Activated CD8-positive, alpha-beta memory T cell treated with anti-CD3 and anti-CD28 coated beads for 36 hours (primary cell): ENCODE measurements at regions not wholly inside any gene's neighbourhood (a gene's known extent, or its start where the extent isn't known, plus 50 kb on each side); places are given as distances from the start of the nearest gene placed in this dataset.
"Not testable (repeated sequence)": the region's sequence is repeated elsewhere in the genome, so short reads cannot be mapped to it uniquely, and the experiment has no call there.

ENCODE experiments used
- CTCF ChIA-PET: fragments of 350-600 bp; sonication (Branson Sonifier 250); formaldehyde crosslinking; loops from one replicate; lab custom pipeline; 2021; ENCODE audit warnings: antibody characterized with exemption; lab: Charles Lee
- POLR2A ChIA-PET: fragments of 350-600 bp; sonication (Branson Sonifier 250); formaldehyde crosslinking; loops from one replicate; lab custom pipeline; 2021; ENCODE audit warnings: antibody characterized with exemption; lab: Charles Lee

DNA sequence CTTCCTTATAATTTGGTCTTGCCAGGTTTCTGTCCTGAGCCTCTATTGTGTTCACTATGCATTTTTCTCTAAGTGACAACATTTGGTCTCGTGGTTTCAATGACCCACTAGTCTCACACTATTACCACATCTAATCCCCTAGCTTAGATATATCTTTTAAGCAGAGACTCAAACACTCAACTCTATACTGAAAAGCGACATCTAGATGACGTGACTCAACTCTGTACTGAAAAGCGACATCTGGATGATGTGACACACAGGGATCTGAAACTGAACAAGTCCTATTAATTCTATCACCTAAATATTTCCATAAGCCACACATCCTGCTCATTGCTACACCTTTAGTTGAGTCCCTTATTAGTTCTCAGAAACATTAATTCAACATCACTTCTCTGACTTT is 141.7 kb upstream of the MBNL1 start:
- CTCF ChIA-PET, result interaction anchor here (1.2 kb wide), 1 partner anchor 57 kb away, joined by 6 read pairs; no protein-coding TSS in a partner anchor
- POLR2A ChIA-PET, result no interaction called here

DNA sequence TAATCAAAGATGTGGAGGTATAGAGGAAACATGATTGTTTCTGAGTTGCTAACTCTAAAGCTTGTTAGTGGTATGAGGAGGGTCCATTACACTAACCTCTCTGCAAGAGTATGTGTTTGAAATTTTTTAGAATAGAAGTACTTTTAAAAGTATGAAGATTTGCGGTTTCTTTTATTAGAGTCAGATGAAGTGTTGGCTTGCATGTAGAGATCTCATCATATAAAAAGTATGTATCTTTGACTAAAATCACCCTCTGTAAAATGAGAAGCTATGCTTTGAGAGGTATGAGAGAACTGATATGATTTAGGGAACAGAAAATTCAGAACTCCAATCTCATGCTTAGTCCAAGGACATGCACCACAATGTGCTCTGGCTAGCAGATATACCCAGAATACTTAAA is 140.4 kb upstream of the MBNL1 start:
- ChIA-PET POLR2A (no interaction called here), CTCF (no interaction called here)

DNA sequence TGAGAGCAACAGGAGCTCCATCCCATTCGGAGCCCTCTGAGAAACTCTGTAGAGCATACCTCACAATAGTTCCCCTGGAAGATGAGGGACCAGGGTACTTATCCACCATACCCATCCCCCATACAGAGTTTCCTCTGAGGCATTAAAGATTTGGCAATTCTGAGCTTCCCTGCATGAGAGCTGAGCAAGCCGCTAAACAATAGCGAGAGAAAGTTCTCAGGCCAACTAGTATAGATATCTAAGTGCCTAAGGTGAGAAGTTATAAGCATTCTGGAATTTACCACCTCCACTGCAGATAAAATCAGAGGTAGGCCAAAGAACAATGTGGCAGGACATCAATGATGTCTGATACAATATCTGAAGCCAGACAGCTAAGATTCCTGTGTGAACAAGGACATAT is 129.1 kb upstream of the MBNL1 start:
- ChIA-PET POLR2A (no interaction called here), CTCF (no interaction called here)

DNA sequence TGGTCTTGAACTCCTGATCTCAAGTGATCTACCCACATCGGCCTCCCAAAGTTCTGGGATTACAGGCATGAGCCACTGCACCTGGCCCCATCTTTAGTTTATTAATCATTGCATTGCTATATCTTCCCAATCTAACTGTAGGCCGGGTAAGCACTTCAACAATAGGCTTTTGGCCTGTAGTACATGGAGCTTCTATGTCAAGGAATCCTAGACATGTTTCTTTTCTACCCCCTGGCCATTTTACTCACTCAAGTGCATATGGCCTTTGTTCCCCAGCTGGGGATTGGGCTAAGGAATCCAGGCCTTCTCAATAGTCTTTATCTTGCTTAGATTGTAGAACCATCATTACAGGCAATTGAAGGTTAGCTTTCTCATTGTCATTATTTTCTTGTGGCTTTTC is 122.3 kb upstream of the MBNL1 start:
- ChIA-PET CTCF (no interaction called here), POLR2A (interaction anchor here (0.5 kb wide), 1 partner anchor 122 kb away, joined by 3 read pairs; the partner anchor contains the start of gene MBNL1)

DNA sequence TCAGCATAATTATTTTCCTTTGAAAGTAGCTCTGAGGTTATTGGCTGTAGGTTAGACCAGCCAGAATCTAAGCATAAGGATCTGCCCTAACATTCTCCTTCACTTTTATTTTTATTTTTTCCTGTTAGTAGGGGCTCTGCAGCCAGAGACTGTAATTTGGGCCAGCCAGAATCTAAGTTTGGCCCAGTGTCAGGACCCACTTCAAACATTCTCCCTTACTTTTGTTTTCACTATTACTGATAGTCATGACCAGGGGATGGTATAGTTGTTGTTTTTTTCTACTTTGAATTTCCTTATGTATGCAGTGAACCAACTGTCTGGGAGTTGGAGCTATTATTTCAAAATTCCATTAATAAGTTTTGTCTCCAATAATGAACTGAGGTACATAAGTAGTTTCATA is 121.0 kb upstream of the MBNL1 start:
- ChIA-PET POLR2A (no interaction called here), CTCF (no interaction called here)

DNA sequence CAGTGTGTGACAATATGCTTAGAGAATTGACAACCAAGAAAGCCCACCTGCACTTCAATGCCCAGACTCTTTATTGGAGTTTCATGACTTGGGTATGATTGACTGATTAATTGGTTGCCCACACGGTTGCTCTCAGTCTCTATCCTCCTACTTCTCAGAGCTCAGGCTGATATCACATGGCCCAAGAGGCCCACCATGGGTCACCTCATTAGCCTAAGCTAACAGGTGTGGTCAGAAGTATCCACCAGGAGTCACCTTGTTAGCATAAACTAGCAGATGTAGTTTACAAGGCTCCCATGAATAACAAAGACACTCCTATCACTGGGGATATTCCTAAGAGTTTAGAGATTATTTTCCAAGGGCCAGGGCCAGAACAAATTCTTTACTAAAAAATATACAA is 120.2 kb upstream of the MBNL1 start:
- POLR2A ChIA-PET, result no interaction called here

DNA sequence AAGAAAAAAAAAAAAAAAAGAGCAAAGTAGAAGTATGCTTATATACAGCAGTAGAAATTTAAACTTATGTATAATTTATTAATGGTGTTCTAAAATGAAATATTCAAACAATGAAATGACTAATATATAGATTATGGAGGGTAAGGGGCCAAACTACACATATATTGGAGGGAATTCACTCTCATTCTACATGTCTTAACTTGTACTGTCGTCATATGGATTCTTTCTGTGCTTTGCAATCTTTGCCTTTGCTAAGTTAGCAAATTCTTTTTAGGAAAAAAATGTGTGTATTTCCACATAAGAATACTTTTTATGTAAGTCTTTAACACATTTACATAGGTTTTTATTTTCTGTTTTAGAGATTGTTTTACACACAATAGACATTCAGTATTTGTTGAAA is 118.9 kb upstream of the MBNL1 start:
- ChIA-PET POLR2A (no interaction called here), CTCF (no interaction called here)

More for the DNA sequence above, 120.2 kb upstream of the MBNL1 start:
- CTCF ChIA-PET, result no interaction called here

DNA sequence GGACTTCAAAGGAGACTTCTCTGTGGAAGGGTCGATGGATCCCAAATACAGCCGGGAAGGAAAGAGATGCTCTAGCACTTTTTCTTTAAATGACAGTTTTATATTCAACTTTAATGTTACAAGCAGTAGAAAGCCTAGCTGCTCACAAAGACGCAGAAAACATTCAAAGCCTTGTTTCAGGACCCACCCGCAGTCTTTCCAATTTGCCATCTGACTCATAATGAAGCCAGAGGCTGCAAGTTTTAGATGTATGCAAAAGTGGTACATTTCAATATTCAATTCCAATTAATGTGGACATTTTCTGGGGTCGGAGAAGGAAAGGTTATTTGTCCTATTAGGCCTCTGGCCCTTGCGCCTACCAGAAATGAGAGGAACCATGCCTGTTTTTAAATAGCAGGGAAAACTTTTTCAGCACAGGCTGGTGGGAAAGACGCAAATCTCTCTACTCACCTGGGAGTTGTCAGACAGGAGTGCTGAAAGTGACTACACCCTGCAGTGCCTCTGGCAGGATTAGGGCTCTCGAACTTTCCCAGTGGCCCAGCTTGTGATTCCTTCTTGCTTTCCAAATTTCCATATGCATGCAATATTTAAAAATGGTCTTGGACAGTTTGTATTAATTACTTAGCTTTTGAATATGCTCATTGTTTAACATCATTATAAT is 117.4 kb upstream of the MBNL1 start:
- CTCF ChIA-PET, result no interaction called here
- POLR2A ChIA-PET, result no interaction called here

DNA sequence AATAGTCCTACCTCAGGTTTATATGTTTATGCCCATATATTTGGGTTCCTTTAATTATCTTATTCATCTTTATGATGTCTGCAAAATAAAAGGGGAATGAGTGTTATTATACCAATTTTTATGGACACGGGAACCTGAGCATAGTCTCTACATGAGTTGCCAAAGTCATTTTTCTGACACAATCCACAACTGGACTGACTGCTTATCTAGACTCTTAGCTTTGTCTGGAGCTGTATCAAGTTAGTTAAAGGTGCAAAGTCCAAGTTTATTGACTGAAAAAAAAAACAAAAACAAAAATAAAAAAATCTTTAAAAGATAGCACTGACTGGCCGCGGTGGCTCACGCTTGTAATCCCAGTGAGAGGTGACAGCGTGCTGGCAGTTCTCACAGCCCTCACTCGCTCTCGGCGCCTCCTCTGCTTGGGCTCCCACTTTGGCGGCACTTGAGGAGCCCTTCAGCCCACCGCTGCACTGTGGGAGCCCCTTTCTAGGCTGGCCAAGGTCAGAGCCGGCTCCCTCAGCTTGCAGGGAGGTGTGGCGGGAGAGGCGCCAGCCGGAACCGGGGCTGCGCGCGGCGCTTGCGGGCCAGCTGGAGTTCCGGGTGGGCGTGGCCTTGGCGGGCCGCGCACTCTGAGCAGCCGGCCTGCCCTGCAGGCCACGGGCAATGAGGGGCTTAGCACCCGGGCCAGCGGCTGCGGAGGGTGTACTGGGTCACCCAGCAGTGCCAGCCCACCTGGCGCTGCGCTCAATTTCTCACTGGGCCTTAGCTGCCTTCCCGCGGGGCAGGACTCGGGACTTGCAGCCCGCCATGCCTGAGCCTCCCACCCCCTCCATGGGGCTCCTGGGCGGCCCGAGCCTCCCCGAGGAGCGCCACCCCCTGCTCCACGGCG is 116.6 kb upstream of the MBNL1 start:
- CTCF ChIA-PET, POLR2A ChIA-PET: not testable (repeated sequence)

DNA sequence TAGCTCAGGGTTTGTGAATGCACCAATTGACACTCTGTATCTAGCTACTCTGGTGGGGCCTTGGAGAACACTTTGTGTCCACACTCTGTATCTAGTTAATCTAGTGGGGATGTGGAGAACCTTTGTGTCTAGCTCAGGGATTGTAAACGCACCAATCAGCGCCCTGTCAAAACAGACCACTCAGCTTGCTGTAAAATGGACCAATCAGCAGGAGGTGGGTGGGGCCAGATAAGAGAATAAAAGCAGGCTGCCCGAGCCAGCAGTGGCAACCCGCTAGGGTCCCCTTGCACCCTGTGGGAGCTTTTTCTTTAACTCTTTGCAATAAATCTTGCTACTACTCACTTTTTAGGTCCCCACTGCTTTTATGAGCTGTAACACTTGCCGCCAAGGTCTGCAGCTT is 115.6 kb upstream of the MBNL1 start:
- POLR2A ChIA-PET, CTCF ChIA-PET: not testable (repeated sequence)

DNA sequence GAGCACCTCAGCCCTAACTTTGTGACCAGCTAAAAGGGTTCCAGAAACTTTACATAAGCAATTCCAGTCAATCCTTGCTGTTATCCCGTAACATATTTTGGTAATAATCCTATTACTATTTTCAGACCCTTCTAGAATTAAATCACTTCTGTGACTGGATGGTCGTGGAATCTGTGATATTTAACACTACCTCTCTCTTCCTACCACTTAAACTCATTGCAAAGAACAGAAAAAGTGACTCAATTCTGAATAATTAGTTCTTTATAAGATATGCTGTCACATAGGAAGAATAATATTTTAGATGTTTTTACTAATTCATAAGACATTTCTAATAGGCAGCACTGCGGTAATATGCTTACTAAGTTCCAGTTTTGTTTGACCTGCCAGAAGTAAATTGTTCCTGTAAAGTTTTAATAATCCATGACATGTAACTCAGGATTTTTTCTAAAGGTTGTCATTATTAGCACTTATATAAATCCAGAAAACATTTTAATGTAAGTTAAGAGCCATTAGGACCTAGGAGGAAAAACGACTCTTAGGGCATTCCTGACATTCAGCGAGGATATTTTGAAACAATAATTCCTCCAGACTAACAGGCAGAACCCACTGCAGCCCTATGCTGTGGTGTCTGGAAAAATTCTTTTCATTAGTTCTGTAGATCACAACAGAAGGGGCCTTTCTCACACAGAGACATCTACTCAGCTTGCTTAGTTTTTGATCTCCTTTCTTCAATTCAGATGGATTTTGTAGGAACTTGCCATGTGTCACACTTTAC is 113.3 kb upstream of the MBNL1 start:
- POLR2A ChIA-PET, result no interaction called here

DNA sequence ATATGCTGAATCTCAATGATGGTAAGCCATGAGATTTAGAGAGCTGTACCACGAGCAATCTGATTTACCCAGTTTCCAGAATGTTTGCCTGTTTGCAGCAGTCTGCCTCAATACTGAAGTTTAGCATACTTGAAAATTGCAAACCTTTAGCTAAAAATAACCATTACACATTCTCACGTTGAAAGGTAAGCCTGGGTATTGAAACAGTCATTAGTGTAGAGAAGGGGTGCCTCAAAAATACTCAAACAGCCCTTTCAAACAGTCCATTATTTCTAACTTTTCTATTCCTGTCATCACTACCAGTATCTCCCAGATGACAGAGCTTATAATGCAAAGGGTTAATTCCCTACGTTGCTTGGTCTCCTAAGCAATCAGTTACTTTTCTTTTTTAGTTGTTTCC is 111.8 kb upstream of the MBNL1 start:
- CTCF ChIA-PET, result no interaction called here
- POLR2A ChIA-PET, result interaction anchor here (0.5 kb wide), 1 partner anchor 327 kb away, joined by 3 read pairs; no protein-coding TSS in a partner anchor

More for the DNA sequence above, 113.3 kb upstream of the MBNL1 start:
- CTCF ChIA-PET, result no interaction called here

DNA sequence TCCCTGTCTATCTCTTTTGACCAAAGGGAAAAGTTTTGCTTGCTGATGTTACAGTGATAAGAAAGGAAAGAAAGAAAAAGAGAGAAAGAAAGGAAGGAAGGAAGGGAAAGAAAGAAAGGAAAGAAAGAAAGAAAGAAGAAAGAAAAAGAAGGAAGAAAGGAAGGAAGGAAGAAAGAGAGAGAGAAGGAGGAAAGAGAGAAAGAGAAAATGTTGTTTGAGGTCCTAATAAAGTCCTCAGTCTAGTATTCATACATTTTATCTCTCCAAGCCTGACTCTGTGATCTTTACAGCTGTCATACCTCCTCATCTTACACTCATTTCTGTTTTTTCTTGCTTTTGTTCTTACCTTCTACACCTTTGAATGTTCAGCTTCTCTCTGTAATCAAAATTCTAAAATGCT is 111.4 kb upstream of the MBNL1 start:
- POLR2A ChIA-PET, result interaction anchor here (0.5 kb wide), 1 partner anchor 326 kb away, joined by 3 read pairs; no protein-coding TSS in a partner anchor
- CTCF ChIA-PET, result no interaction called here

DNA sequence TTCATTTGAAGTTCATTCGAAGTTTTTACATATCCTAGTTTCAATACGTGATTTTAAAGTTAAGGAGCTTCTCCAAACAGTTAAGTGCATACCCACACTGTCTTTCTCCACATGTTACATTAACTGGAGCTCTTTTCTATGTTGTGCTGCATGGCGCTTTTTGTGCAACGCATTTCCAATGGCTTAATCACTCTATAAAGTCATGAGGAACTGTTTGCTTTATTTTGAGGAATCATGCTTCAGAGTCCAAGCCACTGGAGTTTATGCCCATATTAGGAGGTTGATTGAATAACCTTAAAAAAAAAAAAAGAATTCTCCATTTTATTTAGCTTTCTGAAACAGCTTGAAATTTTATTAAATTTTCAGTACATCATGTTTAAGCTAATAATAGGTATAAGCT is 109.4 kb upstream of the MBNL1 start:
- CTCF ChIA-PET, result no interaction called here
- POLR2A ChIA-PET, result no interaction called here

DNA sequence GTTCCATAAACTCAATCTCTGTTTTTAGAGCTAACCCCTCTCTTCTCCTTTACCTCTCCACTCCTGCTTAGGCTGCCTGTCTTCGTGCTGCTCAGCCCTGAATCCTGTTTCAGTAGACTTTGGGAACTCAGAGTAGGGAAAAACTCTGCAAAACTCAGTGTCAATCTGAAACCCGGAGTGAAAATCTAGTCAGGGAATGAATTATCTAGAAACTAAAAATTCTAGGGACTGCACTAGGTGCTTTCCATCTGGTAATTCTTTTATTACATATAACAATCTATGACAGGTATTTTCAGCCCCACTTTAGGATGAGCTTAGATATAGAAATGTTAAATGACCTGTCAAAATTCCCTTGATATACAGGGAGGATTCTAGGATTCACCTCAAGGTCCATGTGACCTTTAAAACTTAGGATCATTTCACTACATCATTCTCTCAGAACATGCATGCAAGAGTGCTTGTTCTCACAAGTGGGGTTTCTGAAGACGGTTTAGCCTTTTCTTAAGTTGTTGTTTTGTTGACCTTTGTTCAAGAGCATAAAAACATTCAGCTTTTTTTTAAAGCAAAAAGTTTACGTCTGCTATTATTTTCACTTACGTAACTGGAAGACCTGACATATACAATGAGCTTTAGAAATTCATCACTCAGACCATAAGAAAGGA is 108.2 kb upstream of the MBNL1 start:
- POLR2A ChIA-PET, result no interaction called here

DNA sequence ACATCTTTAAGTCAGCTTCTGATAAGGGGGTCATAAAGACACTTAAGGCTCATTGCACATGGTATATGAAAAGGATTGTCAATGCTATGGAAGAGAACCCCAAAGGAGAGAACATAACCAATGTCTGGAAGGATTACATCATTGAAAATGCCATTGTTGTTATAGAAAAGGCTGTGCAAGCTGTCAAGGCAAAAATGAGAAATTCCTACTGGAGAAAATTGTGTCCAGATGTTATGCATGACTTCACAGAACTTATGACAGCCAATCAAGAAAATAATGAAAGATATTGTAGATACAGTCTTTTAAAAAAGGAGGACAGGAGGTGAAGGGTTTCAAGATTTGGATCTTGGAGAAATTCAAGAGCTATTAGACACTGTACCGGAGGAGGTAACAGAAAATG is 96.3 kb upstream of the MBNL1 start:
- ChIA-PET POLR2A (no interaction called here), CTCF (interaction anchor here (1.0 kb wide), 1 partner anchor 11 kb away, joined by 4 read pairs; no protein-coding TSS in a partner anchor)

More for the DNA sequence above, 108.2 kb upstream of the MBNL1 start:
- CTCF ChIA-PET, result no interaction called here

DNA sequence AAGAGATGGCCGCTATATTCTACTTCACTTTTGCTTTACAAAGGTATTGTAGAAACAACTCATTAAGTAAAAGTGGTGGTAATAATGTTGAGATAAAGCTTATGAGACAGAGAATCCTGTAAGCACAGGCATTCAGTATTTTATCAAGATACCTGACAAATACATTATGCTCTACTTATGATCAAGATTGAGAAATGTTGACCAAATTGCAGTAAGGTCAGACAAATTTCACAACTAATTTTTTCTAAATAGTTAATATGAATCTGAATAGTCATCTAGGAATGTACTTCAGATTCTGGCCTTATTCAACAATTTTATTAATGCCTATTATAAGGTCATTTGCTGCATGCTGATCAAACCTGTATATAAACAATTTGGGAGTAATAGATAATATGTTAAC is 95.1 kb upstream of the MBNL1 start:
- ChIA-PET POLR2A (no interaction called here), CTCF (no interaction called here)

DNA sequence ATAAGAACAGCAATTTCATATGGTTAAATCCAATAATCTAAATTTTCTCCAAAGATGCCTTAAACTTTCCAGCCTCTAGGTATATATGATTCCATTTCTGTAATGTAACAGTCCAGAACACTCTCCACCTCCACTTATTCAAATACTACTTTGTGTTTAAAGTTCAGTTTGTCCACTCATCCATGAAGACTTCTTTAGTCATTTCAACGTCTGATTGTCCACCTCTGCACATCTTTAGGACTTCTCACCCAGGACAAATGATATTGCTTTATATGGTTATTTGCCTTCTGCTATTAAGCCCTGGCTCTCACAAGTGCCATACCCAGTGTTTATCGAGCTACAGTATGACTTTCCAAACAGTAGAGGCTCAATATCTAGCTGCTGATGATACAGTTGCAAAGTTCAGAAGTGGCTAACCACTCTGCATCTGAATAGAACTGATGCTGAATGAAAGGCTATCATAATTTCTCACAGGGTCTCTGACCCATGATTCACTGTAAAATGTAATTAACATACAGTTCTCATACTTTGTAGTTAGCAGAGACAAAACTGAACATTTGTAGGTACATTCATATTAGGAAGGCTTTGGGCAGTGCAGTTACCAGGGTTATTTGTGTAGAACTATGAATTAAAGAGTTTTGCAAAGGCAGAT is 93.7 kb upstream of the MBNL1 start:
- POLR2A ChIA-PET, result no interaction called here
- CTCF ChIA-PET, result no interaction called here

DNA sequence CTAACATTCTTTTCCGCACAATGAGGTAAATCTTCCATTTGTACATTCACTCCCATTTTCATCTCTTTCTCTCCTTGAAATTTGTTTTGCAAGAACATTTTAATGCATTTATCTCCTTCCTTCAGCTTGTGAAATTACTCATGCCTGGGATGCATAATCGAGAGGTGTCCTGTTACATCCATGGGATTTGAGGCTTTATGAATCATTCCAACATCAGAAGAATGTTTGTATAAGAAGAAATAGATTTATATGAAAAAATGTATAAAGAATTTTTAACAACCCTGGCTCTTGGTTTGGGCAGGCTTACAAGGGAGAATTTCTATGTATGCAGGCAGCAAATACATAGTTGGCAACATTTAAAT is 93.2 kb upstream of the MBNL1 start:
- POLR2A ChIA-PET, result no interaction called here
- CTCF ChIA-PET, result no interaction called here
